Sigmoid colon (tissue), 3 donors: ENCODE measurements at regions not wholly inside any gene's neighbourhood (a gene's known extent, or its start where the extent isn't known, plus 50 kb on each side); places are given as distances from the start of the nearest gene placed in this dataset.

Experiments used
- POLR2A ChIP-seq, 2 donors: fragments of 450-650 bp; IDR thresholded peaks; one replicate each; pipeline ENCODE4 v1.6.1; 2016; ENCODE audit warnings: antibody characterized with exemption in 2 of 2, mild to moderate bottlenecking in 2 of 2, moderate library complexity in 2 of 2
- TF ChIP-seq, protein P1 (sequence below), 4 experiments: fragments of 450-650 bp in 3 of 4; fragments of 200-600 bp in 1 of 4; IDR thresholded peaks; one replicate each; pipeline ENCODE4 v1.5.1; 2016 to 2019; ENCODE audit warnings: antibody characterized with exemption in 4 of 4, mild to moderate bottlenecking in 3 of 4, moderate library complexity in 2 of 4

DNA sequence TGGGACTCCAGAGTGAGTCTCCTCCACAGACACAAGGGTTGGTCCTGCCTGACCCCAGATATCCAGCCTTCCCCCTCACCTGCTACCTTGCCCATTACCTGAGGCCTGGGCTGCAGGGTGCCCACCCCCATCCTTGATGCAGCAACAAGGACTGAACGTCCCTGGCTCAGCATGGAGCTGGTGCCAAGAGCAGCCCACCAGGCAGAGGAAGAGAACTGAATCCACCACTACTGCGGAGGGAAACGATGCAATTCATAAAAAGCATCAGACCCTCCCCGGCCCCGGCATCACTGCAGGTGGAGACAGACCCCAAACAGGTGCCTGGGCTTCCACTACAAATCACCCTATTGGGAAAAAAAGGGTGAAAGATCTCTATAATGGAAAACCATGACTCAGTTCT lies 131.0 kb upstream of the TNRC6C start:
- TF ChIP-seq, protein P1, sequence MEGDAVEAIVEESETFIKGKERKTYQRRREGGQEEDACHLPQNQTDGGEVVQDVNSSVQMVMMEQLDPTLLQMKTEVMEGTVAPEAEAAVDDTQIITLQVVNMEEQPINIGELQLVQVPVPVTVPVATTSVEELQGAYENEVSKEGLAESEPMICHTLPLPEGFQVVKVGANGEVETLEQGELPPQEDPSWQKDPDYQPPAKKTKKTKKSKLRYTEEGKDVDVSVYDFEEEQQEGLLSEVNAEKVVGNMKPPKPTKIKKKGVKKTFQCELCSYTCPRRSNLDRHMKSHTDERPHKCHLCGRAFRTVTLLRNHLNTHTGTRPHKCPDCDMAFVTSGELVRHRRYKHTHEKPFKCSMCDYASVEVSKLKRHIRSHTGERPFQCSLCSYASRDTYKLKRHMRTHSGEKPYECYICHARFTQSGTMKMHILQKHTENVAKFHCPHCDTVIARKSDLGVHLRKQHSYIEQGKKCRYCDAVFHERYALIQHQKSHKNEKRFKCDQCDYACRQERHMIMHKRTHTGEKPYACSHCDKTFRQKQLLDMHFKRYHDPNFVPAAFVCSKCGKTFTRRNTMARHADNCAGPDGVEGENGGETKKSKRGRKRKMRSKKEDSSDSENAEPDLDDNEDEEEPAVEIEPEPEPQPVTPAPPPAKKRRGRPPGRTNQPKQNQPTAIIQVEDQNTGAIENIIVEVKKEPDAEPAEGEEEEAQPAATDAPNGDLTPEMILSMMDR (IDR thresholded peaks at IDR 0.05), result no peak
- TF ChIP-seq POLR2A (IDR thresholded peaks at IDR 0.05), result no peak
